Medulla oblongata (tissue), 1 donor: ENCODE measurements at regions not wholly inside any gene's neighbourhood (a gene's known extent, or its start where the extent isn't known, plus 50 kb on each side); places are given as distances from the start of the nearest gene placed in this dataset.
A peak's percentile ranks its signal among the peaks of the same experiment; 100 is the strongest.
"Not testable (repeated sequence)": the region's sequence is repeated elsewhere in the genome, so short reads cannot be mapped to it uniquely, and the experiment has no call there.

Experiments
- DNase-seq: peaks from one replicate; pipeline ENCODE4 v3.0.0-alpha.2; 2015; ENCODE audit errors: extremely low spot score

- DNase-seq: not testable (repeated sequence)
Measured at GRCh38 chr1:37380546-37380945, 93.8 kb upstream of the ZC3H12A start.

- no peak for DNase-seq
Measured at GRCh38 chr1:37387854-37388253, 86.5 kb upstream of the ZC3H12A start.

GRCh38 chr1:37389327-37389726 lies 85.1 kb upstream of the ZC3H12A start:
- no peak for DNase-seq

GRCh38 chr1:37391211-37392011 lies 83.0 kb upstream of the ZC3H12A start:
- DNase-seq: no peak

- no peak for DNase-seq
Measured at GRCh38 chr1:37392051-37392450, 82.3 kb upstream of the ZC3H12A start.

- DNase-seq: no peak
Measured at GRCh38 chr1:37393173-37394120, 80.9 kb upstream of the ZC3H12A start.

GRCh38 chr1:37394574-37395464 lies 79.6 kb upstream of the ZC3H12A start:
- DNase-seq: no peak

- no peak for DNase-seq
Measured at GRCh38 chr1:37398096-37398495, 76.3 kb upstream of the ZC3H12A start.

GRCh38 chr1:37399205-37399604 lies 75.2 kb upstream of the ZC3H12A start:
- peak; percentile 16 for DNase-seq

GRCh38 chr1:37399830-37400464 lies 74.4 kb upstream of the ZC3H12A start:
- DNase-seq: no peak

GRCh38 chr1:37400466-37401225 lies 73.7 kb upstream of the ZC3H12A start:
- DNase-seq: peak; percentile 19

- DNase-seq: no peak
Measured at GRCh38 chr1:37403166-37403565, 71.2 kb upstream of the ZC3H12A start.

GRCh38 chr1:37404711-37405110 lies 69.7 kb upstream of the ZC3H12A start:
- no peak for DNase-seq

GRCh38 chr1:37410105-37410504 lies 64.3 kb upstream of the ZC3H12A start:
- DNase-seq: no peak

- DNase-seq: no peak
Measured at GRCh38 chr1:37410815-37411214, 63.6 kb upstream of the ZC3H12A start.

- no peak for DNase-seq
Measured at GRCh38 chr1:37415611-37416244, 58.7 kb upstream of the ZC3H12A start.

GRCh38 chr1:37420456-37420855 lies 53.9 kb upstream of the ZC3H12A start:
- DNase-seq: no peak

GRCh38 chr1:37423810-37424209 lies 50.6 kb upstream of the ZC3H12A start:
- no peak for DNase-seq

- DNase-seq: no peak
Measured at GRCh38 chr1:37424523-37424922, 49.9 kb upstream of the ZC3H12A start.
